ENCODE measurements at regions not wholly inside any gene's neighbourhood (a gene's known extent, or its start where the extent isn't known, plus 50 kb on each side); places are given as distances from the start of the nearest gene placed in this dataset.

DNA sequence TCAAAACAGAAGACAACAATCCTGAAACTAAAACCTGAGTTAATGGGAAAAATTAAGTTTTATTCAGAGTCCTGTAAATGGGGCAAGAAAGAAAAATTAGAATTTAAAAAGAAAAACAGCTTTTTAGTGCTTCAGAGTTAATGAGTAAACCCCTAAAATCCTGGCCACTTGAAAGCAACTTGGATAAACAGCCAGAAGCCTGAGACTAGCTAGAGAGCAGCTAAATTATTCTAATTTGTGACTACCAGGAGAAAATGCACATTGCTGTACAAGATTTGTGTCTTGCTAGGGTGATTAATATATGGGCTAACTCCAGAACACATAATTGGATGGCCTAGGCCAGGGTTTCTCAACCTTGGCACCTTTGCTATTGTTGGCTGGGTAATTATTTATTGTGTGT, 62.4 kb upstream of the ARG1 start:
- DNase-seq, result no peak

DNA sequence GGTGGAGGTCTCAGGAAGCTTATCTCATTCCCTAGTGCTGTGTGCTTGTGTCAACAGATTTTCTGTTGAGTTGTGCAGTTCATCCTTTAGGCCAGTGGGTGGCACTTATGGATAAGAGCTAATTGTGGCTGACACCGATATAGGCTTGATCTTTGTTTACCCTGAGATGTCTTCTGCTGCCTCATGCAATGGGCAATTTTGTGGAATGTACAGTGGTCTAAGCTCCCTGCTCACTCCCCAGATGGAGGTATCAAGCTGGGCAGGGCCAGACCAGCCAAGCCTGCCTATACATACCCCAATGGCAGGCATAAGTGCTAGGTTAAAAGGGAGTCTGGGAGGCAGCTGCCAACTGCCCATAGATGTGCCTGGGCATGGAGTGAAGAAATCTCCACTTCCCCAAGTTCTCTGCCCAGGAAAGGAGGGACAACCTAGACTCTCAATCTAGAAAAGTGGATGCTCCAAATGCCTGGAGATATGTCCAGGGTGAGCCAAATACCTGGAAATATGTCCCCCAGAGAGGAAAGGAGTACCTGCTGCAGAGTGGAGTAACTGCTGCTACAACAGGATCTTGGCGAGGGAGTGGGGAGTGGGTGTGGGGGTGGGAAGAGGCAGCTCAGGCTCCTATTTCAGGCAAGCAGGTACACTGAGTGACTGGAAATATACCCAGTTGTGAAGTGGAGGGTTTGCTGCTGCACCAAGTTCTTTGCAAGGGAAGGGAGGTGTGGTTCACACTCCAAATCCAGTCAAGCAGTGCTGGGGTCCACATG, 53.2 kb upstream of the ARG1 start:
- peak; percentile 37 to 40 for DNase-seq

Data from inflammatory macrophage (primary cell).